ENCODE measurements at regions not wholly inside any gene's neighbourhood (a gene's known extent, or its start where the extent isn't known, plus 50 kb on each side); places are given as distances from the start of the nearest gene placed in this dataset.

GRCh38 chr3:28039829-28040228 lies 201.6 kb upstream of the CMC1 start:
- TF ChIP-seq, protein P1, sequence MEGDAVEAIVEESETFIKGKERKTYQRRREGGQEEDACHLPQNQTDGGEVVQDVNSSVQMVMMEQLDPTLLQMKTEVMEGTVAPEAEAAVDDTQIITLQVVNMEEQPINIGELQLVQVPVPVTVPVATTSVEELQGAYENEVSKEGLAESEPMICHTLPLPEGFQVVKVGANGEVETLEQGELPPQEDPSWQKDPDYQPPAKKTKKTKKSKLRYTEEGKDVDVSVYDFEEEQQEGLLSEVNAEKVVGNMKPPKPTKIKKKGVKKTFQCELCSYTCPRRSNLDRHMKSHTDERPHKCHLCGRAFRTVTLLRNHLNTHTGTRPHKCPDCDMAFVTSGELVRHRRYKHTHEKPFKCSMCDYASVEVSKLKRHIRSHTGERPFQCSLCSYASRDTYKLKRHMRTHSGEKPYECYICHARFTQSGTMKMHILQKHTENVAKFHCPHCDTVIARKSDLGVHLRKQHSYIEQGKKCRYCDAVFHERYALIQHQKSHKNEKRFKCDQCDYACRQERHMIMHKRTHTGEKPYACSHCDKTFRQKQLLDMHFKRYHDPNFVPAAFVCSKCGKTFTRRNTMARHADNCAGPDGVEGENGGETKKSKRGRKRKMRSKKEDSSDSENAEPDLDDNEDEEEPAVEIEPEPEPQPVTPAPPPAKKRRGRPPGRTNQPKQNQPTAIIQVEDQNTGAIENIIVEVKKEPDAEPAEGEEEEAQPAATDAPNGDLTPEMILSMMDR (conservative IDR thresholded peaks at IDR 0.05; ENCODE audit: low read depth, low read length) = no peak
- no peak overlapping the region for H3K4me3 ChIP-seq (ENCODE audit: low read length)
- no peak for DNase-seq (ENCODE audit: low read depth)

DNA sequence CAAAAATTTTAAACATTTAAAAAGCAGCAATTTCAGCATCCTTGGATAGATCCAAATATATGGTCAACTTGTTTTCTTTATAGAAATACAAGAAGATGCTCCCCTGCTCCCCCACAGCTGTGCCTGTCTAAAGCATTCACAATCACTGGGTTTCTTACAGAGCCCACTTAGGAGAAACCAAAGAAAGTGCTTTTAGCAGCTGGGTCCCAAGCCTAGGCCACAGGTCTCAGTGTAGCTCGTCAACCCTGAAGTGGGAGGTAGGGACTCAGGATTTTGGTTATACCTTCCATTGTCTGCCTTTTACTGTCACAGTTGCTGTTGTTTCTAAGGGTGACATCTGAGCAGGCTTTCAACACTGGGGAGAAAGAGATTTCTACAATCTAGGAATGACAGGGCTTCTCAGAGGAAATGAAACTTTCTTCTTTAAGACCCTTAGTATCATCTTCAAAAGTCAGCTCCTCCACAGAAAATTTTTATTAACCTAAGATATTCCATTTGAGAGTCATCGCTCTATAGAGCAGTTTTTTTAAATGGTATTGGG lies 199.3 kb upstream of the CMC1 start:
- no peak for DNase-seq (ENCODE audit: low read depth)
- TF ChIP-seq, protein P1 (conservative IDR thresholded peaks at IDR 0.05; ENCODE audit: low read depth, low read length) = no peak
- H3K4me3 ChIP-seq (ENCODE audit: low read length) = no peak overlapping the region

GRCh38 chr3:28042707-28043106 lies 198.7 kb upstream of the CMC1 start:
- no peak for DNase-seq (ENCODE audit: low read depth)
- TF ChIP-seq, protein P1 (conservative IDR thresholded peaks at IDR 0.05; ENCODE audit: low read depth, low read length) = no peak

GRCh38 chr3:28050120-28050519 lies 191.3 kb upstream of the CMC1 start:
- no peak overlapping the region for H3K4me3 ChIP-seq (ENCODE audit: low read length)
- TF ChIP-seq, protein P1 (conservative IDR thresholded peaks at IDR 0.05; ENCODE audit: low read depth, low read length) = no peak
- no peak for DNase-seq (ENCODE audit: low read depth)

More at GRCh38 chr3:28042707-28043106, 198.7 kb upstream of the CMC1 start:
- H3K4me3 ChIP-seq (ENCODE audit: low read length) = no peak overlapping the region

DNA sequence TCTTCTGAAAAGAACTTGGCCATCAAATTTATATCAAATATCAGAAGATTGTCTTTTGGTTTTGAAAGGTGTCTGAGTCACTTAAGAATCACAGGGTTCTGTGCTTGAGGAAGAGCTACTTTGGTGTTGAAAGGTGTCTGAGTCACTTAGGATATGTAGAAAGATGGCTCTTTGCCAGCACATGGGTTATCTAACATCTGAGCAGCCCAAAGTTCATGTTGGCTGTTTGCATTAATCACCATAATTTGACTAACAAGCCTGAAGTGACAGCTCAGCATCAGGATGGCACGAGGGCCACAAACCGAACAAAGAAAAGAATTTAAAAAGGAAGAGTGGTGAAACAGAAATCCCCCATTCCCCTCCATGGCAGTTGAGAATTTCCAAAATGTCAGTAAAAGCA lies 190.5 kb upstream of the CMC1 start:
- DNase-seq (ENCODE audit: low read depth) = peak; percentile 8
- no peak overlapping the region for H3K4me3 ChIP-seq (ENCODE audit: low read length)
- TF ChIP-seq, protein P1 (conservative IDR thresholded peaks at IDR 0.05; ENCODE audit: low read depth, low read length) = no peak

DNA sequence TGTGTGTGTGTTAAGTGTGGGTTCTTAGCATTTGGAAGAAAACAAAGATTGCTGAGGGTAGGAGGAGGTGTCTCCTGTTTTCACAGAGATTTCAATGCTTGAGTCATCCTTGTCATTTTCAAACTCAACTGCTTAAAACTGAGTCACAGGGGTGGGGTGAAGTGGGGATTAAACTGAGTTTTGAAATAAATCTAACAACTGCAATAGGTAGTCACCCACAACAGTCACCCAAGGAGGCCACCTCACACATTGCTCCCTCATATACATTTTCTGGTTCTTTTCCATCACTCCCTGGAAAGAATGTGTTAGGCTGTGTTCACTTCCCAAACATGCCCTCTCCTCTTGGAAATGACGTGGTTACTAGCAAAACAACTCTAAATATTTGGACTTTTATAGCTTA lies 187.7 kb upstream of the CMC1 start:
- TF ChIP-seq, protein P1 (conservative IDR thresholded peaks at IDR 0.05; ENCODE audit: low read depth, low read length) = no peak
- H3K4me3 ChIP-seq (ENCODE audit: low read length) = no peak overlapping the region
- DNase-seq (ENCODE audit: low read depth) = peak; percentile 32

DNA sequence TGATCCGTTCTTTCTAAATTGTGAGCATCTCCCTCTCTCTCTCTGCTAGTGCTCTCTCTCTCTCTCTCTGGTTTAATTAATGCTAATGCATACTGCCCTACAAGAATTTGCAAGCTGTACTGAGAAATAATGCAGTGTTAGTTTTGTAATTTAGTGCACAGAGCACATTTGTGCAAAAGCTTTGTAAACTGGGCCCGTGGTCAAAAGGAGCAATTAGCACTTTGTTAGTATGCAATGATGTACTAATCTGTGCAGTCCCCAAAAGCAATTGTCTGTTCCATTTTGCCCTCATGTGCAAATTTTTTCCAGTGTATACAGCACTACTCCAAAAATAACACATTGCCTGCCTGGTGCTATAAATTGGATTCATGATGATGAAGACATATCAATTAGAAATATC lies 184.6 kb upstream of the CMC1 start:
- TF ChIP-seq, protein P1 (conservative IDR thresholded peaks at IDR 0.05; ENCODE audit: low read depth, low read length) = no peak
- no peak overlapping the region for H3K4me3 ChIP-seq (ENCODE audit: low read length)
- no peak for DNase-seq (ENCODE audit: low read depth)
